ENCODE measurements at regions not wholly inside any gene's neighbourhood (a gene's known extent, or its start where the extent isn't known, plus 50 kb on each side); places are given as distances from the start of the nearest gene placed in this dataset.
"Not testable (repeated sequence)": the region's sequence is repeated elsewhere in the genome, so short reads cannot be mapped to it uniquely, and the experiment has no call there.

DNA sequence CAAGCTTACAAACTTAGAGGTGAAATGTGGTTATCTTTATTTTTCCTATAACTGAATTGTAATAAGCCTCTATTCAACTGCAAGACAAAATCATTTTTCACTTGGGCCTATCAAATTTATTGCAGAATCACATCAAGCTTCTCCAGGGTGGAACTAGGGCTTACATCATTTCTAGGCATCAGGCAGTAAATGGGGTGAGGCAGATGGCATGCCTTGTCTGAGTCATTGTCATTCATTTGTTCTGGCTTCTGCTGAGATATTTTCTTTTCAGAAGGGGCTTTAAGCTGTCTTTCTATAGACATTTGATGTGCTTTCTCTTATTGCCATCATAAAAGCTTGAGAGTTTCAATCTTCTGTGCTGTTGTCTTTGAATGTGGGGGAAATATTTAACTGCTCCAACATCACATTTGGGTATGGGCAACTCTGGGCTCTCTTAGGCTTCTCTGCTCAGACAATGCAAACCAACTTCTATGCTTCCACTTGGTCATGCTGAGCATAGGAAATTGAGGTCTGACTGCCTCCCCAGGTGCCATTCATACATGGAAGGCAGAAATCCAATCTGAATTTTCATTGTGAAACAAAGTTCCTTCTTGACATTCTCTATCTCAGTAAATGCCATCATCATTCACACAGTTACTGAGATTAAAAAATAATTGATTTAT lies 225.8 kb upstream of the GIMD1 start:
- DNase-seq (ENCODE audit: low read depth, low spot score): no peak

DNA sequence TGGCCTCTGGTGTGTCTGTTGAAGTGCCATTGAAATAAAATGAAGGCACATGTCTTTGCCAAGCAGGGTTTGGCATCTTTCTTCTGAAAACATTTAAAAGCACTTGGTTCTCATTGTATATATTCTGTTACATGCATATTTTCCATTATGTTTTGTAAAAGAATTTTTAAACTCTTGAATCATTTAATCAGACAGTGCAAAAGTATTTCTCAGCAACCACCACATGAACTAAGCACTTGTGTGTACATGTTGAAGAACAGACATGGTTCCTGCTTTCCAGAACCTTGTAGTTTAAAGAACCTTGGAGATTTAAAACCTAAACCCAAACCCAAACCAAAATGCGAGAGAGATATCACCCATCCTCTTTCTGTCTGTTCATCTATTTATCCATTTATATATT lies 220.3 kb upstream of the GIMD1 start:
- no peak for DNase-seq (ENCODE audit: low read depth, low spot score)

DNA sequence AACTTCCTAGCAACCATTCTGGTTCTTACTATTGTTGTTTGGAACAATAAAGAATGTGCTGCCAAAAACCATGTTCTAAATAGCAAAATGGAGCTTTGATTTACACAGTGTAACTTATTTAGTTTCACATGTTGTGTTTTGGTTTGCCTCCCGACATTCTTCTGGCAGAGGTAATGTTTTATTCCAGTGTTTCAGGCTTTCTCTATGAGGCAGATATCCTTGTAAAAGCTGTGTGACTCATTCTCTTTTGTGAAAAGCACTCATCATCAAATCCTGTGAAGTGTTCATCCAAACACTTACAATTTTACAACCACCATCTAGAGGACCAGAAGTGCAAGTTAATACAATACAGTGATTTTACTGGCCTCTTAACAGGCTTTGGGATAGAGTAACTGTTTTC lies 219.0 kb upstream of the GIMD1 start:
- no peak for DNase-seq (ENCODE audit: low read depth, low spot score)

DNA sequence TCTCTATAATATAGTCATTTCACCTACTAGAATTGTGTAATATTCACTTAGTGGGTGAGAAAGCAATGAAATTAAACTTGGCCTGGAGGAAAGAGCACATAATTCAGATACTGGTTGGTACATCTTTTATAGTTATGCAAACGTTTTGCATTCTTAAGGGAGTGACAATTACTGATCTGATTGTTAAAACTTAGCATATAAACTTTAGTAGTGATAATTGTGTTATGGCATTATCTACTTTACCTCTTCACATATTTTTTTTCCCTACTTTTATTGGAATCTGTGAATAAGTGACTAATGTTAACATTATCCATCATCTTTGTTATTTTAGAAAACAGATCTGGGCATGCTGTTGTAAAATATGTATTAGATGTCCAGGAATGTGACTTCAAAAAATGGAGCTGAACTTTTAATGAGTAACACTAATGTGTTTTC lies 217.4 kb upstream of the GIMD1 start:
- DNase-seq (ENCODE audit: low read depth, low spot score): no peak

DNA sequence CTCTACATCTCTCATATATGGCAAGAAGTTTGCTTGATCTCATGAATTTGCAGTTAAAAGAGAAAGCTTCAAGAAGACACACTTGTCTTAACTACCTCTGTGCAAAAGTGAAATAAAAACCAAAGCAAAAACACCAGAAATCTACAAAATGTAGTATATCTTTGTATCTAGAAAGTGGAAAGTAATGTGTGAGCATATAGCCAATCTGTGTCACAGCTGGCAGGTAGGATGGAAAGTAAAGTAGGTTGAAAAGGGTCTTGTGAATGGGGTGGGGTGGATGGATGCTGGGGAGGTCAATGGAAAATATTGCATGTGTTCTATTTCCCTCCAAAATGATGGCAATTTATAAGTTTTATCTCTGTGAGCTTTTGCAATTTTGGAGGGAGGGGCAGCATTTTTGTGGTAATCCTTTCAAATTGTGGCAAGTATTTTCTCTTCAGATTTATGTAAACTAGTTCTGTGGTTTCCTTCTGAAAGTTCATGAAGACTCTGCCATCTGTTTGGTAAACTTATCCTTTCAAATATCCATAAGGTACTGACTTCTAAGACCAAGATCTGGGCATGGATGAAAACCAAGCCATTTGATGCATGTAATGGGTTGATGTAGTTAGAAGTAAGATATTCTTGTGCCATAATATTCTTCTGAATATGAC lies 215.9 kb upstream of the GIMD1 start:
- DNase-seq (ENCODE audit: low read depth, low spot score): no peak

DNA sequence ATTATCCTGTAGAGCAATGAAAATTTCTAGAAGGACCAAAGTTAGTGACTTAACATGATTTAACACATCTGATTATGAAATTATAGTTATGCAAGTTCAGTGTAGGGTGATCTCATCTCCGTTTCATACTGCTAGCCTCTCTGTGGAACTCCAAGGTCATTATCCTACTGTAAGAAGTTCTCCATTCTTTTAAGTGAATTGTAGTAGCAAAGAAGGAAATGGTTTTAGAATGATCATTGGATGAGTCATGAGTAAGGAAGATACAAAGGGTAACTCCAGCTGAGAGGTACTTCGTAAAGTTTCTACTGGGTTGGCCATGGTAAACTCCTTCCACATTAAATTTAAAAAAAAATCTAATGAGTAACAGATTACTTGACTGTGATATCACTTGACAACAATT lies 215.0 kb upstream of the GIMD1 start:
- DNase-seq (ENCODE audit: low read depth, low spot score): no peak

DNA sequence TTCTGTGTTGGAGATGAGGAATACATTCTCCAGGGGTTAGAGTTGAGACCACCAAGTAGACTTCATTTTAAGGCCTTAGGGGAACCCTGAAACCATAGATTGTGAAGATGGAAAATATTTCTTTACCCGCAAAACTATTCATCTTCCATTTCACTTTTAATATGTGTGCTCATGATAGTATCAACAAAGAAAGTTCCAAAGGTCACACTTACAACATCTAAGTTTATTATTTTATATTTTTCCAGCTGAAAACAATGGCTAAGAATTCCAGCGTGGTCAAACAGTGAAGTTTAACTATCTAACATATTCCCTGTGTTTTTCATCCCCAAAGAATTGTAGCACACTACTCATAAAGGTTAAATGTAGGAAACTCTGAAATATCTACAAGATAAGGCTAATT lies 214.5 kb upstream of the GIMD1 start:
- DNase-seq (ENCODE audit: low read depth, low spot score): no peak

DNA sequence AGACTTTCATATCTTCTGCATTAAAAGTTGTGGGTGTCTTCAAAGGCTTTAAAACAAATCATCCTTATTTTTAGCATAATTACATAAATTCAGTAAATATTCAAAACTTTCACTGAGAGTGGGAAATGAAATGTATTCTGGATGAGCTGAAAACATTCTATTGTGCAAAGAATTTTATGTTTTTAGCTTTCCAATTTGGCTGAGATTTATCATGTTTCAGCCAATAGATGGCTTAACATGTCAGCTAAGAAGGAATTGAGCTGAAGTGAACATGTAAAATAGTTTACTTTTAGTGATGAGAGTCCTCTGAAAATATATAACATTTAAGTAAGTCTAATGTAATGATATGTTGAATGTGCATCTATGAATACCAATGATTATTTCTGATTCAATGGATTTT lies 213.5 kb upstream of the GIMD1 start:
- no peak for DNase-seq (ENCODE audit: low read depth, low spot score)

DNA sequence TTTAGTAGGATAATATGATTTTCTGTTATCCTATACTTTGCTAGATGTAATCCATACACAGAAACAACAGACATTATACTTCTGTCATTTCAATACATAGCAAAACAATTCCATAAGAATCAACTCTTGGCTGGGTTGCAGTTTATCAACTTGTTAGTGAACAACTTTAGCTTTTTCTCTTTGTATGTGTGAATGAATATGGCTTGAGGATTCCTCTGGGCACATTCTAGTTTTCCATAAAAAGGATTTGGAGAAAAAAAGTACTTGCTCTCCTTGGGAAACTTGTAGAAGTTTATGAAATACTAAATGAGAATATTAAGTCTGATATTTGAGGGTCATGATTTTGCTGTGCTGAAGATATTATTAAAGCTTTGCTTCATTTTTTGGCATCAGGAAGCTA lies 210.7 kb upstream of the GIMD1 start:
- no peak for DNase-seq (ENCODE audit: low read depth, low spot score)

DNA sequence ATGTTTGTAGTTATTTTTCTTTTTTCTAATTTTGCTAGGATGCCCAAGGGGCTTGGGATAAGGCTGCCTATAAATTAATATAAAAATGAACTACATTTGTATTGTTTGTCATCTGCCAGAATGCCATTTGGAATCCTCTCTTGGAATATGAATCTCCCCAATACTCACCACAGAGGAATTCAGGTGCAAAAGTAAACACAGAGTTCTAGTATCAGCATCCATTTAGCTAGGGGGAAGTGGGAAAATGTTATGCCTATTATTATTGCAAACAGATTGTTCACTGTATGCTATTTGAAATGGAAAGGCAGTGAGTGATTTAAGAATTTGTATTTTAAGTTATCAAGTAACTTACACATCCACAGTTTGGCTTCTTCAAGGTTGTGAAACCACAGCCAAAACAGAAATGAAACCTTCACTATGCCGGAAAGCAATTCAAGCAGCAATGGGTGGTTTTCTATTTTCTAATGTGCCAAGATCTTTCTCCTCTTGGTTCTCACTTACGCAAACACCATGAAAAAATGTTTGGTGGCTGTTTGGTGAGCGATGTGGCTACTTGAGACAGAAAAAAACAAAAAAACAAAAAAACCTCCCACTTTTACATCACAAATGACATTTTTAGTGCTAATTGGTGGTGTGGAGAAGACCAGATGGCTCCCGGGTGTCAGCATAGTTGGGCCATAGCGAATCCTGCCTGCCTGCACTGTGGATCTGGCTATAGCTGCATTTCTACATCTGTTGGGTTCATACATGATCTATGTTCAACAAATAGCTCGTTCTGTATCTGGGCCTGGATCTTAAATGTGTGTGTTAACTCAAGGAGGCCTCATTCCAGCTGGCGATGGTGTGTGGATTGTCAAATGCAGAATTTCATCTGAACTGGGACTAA lies 200.8 kb upstream of the GIMD1 start:
- no peak for DNase-seq (ENCODE audit: low read depth, low spot score)

DNA sequence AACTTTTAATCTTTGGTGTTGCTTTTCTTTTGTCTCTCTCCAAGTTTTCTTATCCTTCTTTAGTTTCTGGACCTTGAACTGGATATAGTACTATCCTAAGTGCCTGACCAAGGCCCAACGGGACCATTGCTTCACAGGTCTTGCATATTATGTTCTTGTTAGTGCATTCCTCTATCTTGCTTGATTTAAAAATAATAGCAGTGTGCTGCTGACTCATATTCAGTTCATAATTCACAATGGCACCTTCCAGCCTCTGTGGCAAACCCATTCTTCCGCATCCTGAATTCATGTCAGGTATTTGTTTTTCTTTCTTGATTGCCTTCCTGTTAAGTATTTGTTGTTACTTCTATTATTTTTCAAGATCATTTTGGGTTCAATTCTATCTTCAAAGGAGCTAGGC lies 197.1 kb upstream of the GIMD1 start:
- DNase-seq (ENCODE audit: low read depth, low spot score): no peak

DNA sequence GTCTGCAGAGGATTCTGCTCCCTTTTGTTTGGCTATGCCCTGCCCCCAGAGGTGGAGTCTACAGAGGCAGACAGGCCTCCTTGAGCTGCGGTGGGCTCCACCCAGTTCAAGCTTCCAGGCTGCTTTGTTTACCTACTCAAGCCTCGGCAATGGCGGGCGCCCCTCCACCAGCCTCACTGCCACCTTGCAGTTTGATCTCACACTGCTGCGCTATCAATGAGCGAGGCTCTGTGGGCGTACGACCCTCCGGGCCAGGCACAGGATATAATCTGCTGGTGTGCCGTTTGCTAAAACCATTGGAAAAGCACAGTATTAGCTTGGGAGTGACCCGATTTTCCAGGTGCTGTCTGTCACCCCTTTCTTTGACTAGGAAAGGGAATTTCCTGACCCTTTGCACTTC lies 195.1 kb upstream of the GIMD1 start:
- not testable (repeated sequence) for DNase-seq (ENCODE audit: low read depth, low spot score)

DNA sequence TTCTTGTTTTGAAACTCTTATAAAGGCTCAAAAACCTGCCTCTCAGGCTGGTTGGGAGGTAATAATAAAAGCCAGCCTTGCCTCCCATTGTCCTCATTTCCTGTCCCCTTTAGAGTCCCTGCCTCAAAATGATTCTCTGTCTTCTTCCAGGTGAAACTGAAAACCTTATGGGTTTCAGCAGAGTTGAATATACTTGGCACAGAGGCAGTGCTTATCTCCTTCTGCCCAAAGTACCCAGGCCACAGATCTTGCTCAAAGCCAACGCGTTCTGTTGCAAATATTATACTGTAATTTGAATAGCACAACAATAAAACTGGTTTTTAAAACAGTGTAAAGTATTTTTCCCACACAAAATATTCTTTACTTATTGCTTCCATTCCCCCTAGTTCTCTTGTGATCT lies 183.1 kb upstream of the GIMD1 start:
- no peak for DNase-seq (ENCODE audit: low read depth, low spot score)

DNA sequence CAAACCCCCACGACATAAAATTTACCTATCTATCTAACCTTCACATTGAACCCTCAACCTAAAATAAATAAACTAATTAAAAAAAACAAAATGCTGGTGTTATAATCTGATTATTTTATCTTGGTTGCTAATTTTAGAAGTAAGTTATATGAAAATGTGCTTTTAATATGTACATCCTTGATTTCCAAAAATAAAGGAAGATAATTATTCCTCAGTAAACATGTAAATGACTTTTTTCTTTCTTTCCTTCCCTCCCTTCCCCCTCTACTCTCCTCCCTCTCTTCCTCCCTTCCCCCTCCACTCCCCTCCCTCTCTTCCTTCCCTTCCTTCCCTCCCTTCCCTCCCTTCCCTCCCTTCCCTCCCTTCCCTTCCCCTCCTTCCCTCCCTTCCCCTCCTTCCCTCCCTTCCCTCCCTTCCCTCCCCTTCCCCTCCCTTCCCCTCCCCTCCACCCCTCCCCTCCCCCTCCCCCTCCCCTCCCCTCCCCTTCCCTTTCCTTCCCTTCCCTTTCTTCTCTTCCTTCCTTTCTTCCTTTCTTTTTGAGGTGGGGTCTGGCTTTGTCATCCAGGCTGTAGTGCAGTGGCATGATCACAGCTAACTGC lies 180.0 kb upstream of the GIMD1 start:
- DNase-seq (ENCODE audit: low read depth, low spot score): no peak

DNA sequence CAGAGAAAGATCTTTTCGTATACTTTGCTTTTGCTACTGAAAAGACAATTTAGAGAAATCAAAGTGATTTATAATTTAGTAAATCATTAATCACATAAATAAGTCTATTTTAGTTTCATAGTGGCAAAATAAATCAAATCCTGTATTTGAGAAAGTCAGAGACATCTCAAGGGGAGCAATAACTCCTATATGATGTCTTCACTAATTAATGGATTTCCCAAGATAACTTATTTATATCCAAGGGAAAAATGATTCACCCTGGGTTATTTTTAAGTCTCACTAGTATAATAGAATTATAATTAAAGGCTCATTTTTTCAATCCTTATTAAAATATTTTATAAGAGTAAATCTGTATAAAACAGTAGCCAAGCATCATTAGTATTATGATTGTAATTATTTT lies 177.8 kb upstream of the GIMD1 start:
- no peak for DNase-seq (ENCODE audit: low read depth, low spot score)

DNA sequence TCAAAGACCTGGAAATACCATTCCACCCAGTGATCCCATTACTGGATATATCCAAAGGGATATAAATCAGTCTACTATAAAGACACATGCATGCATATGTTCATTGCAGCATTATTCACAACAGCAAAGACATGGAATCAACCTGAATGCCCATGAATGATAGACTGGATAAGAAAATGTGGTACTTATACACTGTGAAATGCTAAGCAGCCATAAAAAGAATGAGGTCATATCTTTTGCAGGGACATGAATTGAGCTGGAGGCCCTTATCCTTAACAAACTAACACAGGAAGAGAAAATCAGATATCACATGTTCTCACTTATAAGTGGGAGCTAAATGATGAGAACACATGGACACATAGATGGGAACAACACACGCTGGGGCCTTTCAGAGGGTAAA lies 174.0 kb upstream of the GIMD1 start:
- DNase-seq (ENCODE audit: low read depth, low spot score): not testable (repeated sequence)

DNA sequence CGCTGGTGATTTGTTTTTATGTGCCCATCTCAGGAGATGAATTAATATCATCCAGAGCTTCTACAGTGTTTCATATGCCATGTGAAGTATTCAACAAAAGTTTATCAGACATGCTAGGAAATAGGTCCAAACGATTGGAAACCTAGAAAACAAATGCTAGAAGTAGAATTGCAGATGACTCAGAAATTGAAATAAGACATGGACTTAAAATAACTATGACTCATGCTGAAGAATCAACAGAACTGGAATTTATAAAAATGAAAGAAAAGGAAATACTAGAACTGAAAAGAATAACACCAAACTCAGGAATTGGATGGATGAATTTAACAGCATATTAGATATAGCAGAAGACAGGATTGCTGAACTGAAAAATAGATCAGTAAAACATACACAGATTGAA lies 172.7 kb upstream of the GIMD1 start:
- no peak for DNase-seq (ENCODE audit: low read depth, low spot score)

DNA sequence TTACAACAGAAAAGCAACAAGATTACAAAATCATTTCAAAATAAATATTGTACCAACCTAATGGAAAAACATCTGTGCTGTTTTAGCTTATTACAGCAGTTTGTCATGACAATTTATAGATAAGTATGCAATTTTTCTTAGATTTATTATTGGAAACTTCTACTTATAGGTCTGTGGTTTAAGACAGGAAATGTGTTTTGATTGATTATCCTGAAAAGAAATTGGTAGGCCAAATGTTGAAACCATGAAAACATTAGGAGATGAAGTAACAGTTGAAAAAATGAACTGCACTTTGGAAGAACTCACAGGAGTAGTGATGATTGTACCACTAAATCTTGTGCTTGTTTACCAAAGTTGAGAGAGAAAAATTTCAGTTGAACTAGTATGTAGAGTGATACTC lies 162.2 kb upstream of the GIMD1 start:
- DNase-seq (ENCODE audit: low read depth, low spot score): no peak

DNA sequence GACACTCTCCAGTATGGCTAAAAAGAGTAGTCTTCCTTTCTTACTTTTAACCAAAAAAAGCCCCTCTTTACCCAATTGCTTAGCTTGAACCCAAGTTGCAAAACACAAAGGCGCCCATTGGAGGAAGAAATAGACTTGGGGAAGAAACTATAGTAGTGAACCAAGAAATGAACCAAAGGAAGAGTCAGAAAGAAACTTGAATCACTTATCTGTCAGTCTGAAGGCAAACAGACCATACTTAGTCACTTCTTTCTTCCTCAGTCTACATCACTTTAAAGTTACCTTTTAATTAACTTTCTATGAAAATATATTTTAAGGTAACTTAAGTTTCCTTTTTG lies 161.4 kb upstream of the GIMD1 start:
- DNase-seq (ENCODE audit: low read depth, low spot score): no peak

DNA sequence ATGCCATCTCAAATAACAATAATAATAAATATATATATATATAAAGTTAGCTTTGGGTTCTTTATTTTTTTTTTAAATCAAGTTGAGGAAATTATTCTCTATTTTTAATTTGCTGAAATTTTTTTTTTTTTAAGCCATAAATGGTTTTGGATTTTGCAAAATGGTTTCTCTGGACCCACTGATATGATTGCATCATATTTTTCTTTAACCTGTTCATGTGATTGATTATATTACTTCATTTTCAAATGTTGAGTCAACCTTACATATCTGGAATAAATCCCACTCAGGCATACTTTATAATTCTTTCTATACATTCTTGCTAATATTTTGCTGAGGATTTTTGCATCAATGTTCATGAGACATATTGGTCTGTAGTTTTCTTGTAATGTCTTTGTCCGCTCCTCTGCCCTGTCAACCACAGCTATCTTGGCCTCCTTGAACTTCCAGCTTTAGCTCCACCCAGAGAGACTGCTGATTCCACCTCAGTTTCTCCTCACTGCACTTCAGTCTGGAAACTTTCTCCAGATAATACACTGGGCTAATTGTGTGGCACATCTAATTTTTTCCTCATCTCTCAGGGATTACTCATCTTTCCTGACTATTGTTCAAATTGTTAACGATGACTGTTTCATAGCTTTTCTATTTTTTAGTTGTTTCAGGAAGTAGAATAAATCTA lies 160.9 kb upstream of the GIMD1 start:
- no peak for DNase-seq (ENCODE audit: low read depth, low spot score)

DNA sequence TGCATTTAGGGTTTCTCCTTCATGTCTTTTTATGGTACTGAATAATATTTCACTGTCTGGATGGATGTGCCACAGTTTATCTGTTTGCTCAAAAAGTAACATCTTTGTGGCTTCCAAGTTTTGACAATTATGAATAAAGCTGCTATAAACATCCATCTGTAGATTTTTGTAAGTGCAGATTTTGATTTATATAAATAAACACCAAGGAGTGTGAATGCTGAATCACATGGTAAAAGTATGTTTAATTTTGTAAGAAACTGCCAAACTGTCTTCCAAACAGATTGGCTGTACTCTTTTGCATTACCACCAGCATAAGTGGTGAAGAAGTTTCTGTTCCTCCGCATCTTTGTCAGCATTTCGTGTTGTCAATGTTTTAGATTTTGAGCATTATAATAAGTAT lies 158.7 kb upstream of the GIMD1 start:
- no peak for DNase-seq (ENCODE audit: low read depth, low spot score)

DNA sequence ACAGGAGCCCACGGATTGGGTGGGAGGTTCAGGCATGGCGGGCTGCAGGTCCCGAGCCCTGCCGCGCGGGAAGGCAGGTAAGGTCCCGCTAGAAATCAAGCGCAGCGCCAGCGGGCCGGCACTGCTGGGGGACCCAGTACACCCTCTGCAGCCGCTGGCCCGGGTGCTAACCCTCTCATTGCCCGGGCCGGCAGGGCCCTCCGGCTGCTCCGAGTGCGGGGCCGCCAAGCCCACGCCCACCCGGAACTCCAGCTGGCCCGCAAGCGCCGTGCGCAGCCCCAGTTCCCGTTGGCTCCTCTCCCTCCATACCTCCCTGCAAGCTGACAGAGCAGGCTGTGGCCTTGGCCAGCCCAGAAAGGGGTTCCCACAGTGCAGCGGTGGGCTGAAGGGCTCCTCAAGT lies 156.8 kb upstream of the GIMD1 start:
- DNase-seq (ENCODE audit: low read depth, low spot score): not testable (repeated sequence)
